B cell (primary cell): ENCODE measurements at regions not wholly inside any gene's neighbourhood (a gene's known extent, or its start where the extent isn't known, plus 50 kb on each side); places are given as distances from the start of the nearest gene placed in this dataset.

ENCODE experiments used
- EZH2 ChIP-seq: IDR thresholded peaks from 2 replicates; pipeline ENCODE4 v1.6.1; 2012; ENCODE audit warnings: borderline replicate concordance, low read depth, mild to moderate bottlenecking, moderate library complexity, low read length; ENCODE audit not compliant: insufficient read depth, poor library complexity, severe bottlenecking
- TF ChIP-seq, protein P1 (sequence below): fragments of 200-600 bp; IDR thresholded peaks from one replicate; pipeline ENCODE4 v1.8.0; 2022; ENCODE audit warnings: antibody characterized with exemption, mild to moderate bottlenecking

- TF ChIP-seq, protein P1, sequence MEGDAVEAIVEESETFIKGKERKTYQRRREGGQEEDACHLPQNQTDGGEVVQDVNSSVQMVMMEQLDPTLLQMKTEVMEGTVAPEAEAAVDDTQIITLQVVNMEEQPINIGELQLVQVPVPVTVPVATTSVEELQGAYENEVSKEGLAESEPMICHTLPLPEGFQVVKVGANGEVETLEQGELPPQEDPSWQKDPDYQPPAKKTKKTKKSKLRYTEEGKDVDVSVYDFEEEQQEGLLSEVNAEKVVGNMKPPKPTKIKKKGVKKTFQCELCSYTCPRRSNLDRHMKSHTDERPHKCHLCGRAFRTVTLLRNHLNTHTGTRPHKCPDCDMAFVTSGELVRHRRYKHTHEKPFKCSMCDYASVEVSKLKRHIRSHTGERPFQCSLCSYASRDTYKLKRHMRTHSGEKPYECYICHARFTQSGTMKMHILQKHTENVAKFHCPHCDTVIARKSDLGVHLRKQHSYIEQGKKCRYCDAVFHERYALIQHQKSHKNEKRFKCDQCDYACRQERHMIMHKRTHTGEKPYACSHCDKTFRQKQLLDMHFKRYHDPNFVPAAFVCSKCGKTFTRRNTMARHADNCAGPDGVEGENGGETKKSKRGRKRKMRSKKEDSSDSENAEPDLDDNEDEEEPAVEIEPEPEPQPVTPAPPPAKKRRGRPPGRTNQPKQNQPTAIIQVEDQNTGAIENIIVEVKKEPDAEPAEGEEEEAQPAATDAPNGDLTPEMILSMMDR: no peak
- TF ChIP-seq EZH2: no peak
Observed at GRCh38 chr10:83919187-83919586, 220.1 kb upstream of the GHITM start.
